Activated CD8-positive, alpha-beta memory T cell treated with anti-CD3 and anti-CD28 coated beads, Interleukin-2, amount 10 ng/mL, durations not matched to agents 7 days and 5 days (primary cell): ENCODE measurements at regions not wholly inside any gene's neighbourhood (a gene's known extent, or its start where the extent isn't known, plus 50 kb on each side); places are given as distances from the start of the nearest gene placed in this dataset.

Source experiments
- ATAC-seq: fragments of 150-1000 bp; cut with Tn5 transposase; one replicate; pipeline ENCODE4 v1.10.0; 2021; ENCODE audit warnings: moderate library complexity
- CTCF ChIA-PET: fragments of 350-600 bp; sonication (Branson Sonifier 250); formaldehyde crosslinking; loops from one replicate; lab custom pipeline; 2021; ENCODE audit warnings: antibody characterized with exemption; lab: Charles Lee
- DNase-seq: peaks from one replicate; pipeline ENCODE4 v3.0.0-alpha.2; 2020
- H3K27ac Mint-ChIP-seq: one replicate; pipeline ENCODE4 v1.8.0; 2021; ENCODE audit warnings: mild to moderate bottlenecking, mixed read lengths
- H3K27me3 Mint-ChIP-seq: one replicate; pipeline ENCODE4 v1.8.0; 2021; ENCODE audit warnings: mixed read lengths
- H3K36me3 Mint-ChIP-seq: one replicate; pipeline ENCODE4 v1.8.0; 2021; ENCODE audit warnings: mild to moderate bottlenecking, mixed read lengths
- H3K4me1 Mint-ChIP-seq: one replicate; pipeline ENCODE4 v1.8.0; 2021; ENCODE audit warnings: mixed read lengths
- H3K4me3 Mint-ChIP-seq: one replicate; pipeline ENCODE4 v1.8.0; 2021; ENCODE audit warnings: mild to moderate bottlenecking, moderate library complexity, mixed read lengths
- H3K9me3 Mint-ChIP-seq: one replicate; pipeline ENCODE4 v1.8.0; 2022; ENCODE audit warnings: low read depth, mixed read lengths

DNA sequence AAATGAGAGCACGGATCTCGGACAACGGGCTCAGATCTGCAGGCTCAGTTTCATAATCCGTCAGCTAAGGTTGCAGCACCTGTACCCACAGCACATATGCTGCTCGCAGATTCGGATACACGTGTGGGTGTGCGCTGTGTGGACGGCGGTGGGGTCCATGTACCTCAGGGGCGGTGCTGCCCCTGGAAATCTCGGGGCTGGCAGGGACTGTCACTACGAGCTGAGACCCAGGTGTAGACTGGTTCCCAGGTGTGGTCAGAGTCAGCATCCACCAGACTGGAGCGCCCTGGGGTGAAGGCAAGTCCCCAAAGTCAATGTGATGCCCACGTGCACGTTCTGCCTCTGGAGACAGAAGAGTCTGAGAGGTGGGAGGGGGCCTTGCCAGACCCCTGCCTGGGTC, 989.3 kb downstream of the BRD1 start:
- DNase-seq = no peak
- no peak overlapping the region for H3K4me3 Mint-ChIP-seq
- peaks cover 13% of the 10 kb centered on the region for H3K9me3 Mint-ChIP-seq
- no peaks in the 10 kb centered on the region for H3K36me3 Mint-ChIP-seq
- CTCF ChIA-PET = no interaction called here
- no peaks in the 10 kb centered on the region for H3K27me3 Mint-ChIP-seq
- ATAC-seq = no peak
- H3K4me1 Mint-ChIP-seq = peaks cover 6% of the 10 kb centered on the region
- no peak overlapping the region for H3K27ac Mint-ChIP-seq

DNA sequence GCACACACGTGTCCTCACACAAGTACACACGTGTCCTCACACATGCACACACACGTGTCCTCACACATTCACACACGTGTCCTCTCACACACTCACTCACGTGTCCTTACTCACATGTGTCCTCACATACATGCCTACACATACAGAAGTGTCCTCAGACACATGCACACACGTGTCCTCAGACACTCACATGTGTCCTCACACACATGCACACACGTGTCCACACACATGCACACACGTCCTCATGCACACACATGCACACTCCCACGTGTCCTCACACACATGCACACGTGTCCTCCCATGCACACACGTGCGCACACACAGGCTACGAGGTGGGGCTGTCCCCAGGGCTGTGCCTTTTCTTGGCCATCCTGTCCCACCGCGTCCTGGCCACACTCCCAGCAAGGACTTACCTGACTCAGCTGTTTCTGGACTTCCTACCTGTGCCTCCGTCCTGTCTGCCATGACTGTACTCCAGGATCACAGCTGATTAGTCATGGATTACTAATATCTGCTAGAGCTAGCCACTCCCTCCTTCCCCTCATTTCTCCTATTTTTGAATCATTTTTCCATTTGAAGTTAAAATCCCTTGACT, 990.2 kb downstream of the BRD1 start:
- CTCF ChIA-PET = no interaction called here
- Mint-ChIP-seq H3K27me3 (no peaks in the 10 kb centered on the region), H3K9me3 (peaks cover 18% of the 10 kb centered on the region), H3K36me3 (no peaks in the 10 kb centered on the region), H3K4me1 (peaks cover 14% of the 10 kb centered on the region), H3K27ac (no peak overlapping the region), H3K4me3 (no peak overlapping the region)
- DNase-seq (no peak), ATAC-seq (no peak)

DNA sequence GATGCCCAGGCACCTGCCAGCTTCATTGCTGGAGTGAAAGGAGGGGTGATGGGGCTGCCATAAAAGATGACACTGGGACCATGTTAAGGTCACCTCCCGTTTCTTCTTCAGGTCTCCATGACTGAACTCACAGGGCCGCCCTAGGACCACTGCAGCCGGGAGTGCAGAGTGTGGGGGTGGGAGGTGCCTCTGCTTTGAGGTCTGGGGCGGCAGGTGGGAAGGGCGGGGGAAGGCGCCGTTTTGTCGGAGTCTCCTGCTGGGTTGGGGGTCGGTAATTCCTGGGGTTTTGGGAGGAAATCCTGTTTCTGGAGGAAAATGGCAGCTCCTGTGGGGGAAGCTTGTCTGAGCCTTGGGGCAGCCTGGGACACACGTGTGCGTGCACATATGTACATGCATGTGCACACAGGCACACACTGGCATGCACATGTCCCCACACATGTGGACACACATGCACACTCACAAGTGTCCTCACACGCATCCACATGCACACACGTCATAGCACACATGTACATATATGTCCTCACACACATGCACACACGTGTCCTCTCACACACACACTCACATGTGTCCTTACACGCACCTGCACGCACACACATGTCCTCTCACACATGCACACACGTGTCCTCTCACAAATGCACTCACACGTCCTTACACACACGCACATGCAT, 990.9 kb downstream of the BRD1 start:
- H3K36me3 Mint-ChIP-seq = no peaks in the 10 kb centered on the region
- CTCF ChIA-PET = no interaction called here

DNA sequence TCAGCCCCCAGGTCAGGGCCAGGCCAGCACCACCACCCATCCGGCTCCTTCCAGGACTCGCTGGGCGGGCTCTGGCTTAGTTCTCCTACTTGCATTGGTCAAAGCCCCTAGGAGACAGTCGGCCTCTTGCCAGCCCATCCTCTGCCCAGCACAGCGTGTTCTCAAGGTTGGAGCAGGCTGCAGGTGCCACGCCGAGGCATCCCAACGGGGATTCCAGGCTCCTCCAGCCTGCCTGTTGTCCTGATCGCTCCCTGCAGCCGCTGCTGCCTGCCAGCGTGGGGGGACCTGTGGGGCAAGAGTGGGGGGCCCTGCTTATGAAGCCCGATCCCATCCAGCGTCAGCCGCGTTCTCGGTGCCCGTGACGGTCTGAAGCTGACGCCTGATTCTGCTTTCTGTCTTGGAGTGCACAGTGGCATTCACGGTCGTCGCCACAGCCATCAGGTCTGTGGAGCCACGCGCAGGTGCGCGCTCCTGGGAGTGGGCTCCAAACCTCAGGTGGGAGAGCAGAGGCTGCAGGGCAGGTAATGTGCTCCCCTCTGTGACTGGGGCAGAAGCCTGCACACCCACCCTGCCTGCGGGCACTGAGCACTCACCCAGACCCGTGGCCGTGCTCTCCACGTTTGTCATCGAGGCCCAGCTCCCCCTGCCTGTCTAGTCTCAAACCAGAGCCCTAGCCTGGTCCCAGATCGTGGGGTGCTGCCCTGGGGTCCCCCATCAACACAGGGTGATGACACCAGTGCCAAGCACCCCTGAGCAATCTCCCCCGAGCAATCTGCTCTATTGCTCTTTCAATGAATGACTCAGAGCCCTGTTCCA, 991.6 kb downstream of the BRD1 start:
- Mint-ChIP-seq H3K4me3 (no peak overlapping the region), H3K4me1 (peaks cover 14% of the 10 kb centered on the region), H3K9me3 (peaks cover 18% of the 10 kb centered on the region), H3K27ac (no peak overlapping the region), H3K36me3 (no peaks in the 10 kb centered on the region), H3K27me3 (no peaks in the 10 kb centered on the region)
- CTCF ChIA-PET = no interaction called here
- DNase-seq (no peak), ATAC-seq (no peak)

More for the DNA sequence above, 990.9 kb downstream of the BRD1 start:
- ATAC-seq = no peak
- Mint-ChIP-seq H3K27me3 (no peaks in the 10 kb centered on the region), H3K4me1 (peaks cover 14% of the 10 kb centered on the region), H3K9me3 (peaks cover 18% of the 10 kb centered on the region), H3K27ac (no peak overlapping the region), H3K4me3 (no peak overlapping the region)
- no peak for DNase-seq

DNA sequence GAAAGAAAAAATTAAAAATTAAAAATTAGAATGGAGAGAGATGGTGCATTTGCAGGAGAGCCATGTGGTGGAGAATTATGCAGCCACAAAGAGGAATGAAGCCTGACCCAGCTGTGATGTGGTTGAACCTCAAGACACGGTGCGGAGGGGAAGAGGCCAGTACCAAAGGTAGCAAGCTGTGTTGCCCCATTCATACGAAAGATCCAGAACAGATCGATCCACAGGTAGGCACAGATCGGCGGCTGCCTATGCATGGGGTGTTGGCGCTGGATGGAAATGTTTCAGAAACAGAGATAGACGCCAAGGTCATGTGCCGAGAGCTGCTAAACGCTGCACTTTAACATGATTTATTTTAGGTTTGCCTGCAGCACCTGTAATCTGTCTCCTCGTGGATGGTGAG, 992.3 kb downstream of the BRD1 start:
- CTCF ChIA-PET = no interaction called here

DNA sequence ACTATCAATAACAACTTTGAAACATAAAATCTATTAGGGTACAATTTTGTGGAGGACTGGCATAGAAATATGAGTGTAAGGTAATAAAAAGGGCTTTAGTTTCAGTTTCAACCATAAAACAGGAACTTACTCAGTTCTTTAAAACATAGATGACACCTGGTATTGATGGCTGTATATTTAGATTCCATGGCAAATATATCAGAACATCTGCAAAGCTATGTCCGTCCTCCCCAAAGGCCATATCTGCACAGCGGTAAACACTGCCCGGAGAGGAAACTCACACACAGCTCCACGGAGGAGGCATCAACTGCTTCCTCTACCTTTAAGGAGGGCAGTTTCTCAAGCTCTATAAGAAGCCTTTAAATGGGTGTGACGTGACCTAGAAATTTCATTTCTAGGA, 993.3 kb downstream of the BRD1 start:
- ATAC-seq = no peak
- CTCF ChIA-PET = no interaction called here
- H3K36me3 Mint-ChIP-seq = no peaks in the 10 kb centered on the region

More for the DNA sequence above, 992.3 kb downstream of the BRD1 start:
- H3K4me1 Mint-ChIP-seq = peaks cover 14% of the 10 kb centered on the region
- H3K9me3 Mint-ChIP-seq = peaks cover 18% of the 10 kb centered on the region
- H3K27me3 Mint-ChIP-seq = peaks cover 2% of the 10 kb centered on the region
- H3K27ac Mint-ChIP-seq = no peak overlapping the region
- H3K4me3 Mint-ChIP-seq = no peak overlapping the region
- ATAC-seq (no peak), DNase-seq (no peak)
- no peaks in the 10 kb centered on the region for H3K36me3 Mint-ChIP-seq

DNA sequence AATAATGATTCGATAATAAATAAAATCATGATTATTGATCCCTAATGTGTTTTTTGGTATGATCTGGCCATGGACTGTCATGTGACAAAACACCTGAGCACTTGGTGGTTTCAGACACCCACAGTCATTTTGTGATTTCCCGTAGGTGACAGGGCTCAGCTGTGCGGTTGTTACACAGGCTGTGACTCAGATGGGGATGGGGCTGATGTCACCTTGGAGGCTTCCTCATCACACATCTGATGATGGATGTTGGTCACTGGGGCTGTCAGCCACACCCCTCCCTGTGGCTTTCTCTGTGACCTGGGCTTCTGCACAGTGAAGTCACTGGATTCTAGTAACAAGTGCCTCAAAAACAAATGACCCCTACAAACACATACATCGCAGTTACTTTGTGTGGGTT, 995.1 kb downstream of the BRD1 start:
- H3K4me1 Mint-ChIP-seq = peaks cover 14% of the 10 kb centered on the region
- DNase-seq (peak; percentile 76), ATAC-seq (peak; percentile 72)
- CTCF ChIA-PET = no interaction called here
- peaks cover 2% of the 10 kb centered on the region for H3K27me3 Mint-ChIP-seq
- no peaks in the 10 kb centered on the region for H3K36me3 Mint-ChIP-seq
- no peak overlapping the region for H3K27ac Mint-ChIP-seq
- peaks cover 16% of the 10 kb centered on the region for H3K9me3 Mint-ChIP-seq
- H3K4me3 Mint-ChIP-seq = no peak overlapping the region

More for the DNA sequence above, 993.3 kb downstream of the BRD1 start:
- H3K27me3 Mint-ChIP-seq = peaks cover 2% of the 10 kb centered on the region
- DNase-seq = no peak
- H3K4me1 Mint-ChIP-seq = peaks cover 14% of the 10 kb centered on the region
- H3K4me3 Mint-ChIP-seq = no peak overlapping the region
- H3K27ac Mint-ChIP-seq = no peak overlapping the region
- H3K9me3 Mint-ChIP-seq = peaks cover 18% of the 10 kb centered on the region

DNA sequence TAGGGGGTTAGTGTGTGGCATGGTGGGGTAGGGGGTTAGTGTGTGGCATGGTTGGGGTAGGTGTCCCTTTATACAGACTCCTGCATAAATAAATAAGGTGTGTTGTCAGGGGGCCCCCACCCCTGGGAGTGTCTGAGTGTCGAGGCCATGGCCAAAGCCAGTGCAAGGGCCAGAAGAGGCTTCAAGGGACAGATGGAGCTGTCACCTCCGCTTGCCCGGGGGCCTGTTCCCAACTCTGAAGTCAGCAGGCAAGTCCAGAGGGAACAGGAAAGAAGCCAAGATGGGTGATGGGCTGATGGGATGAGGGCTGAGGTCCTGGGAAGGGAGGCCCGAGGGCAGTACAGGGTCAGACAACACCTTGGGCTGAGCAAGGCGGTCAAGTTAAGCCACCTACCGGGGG, 997.8 kb downstream of the BRD1 start:
- no peak for DNase-seq
- CTCF ChIA-PET = no interaction called here
- ATAC-seq = no peak
- Mint-ChIP-seq H3K27ac (no peak overlapping the region), H3K4me1 (peaks cover 14% of the 10 kb centered on the region), H3K27me3 (peaks cover 2% of the 10 kb centered on the region), H3K4me3 (no peak overlapping the region), H3K9me3 (peaks cover 9% of the 10 kb centered on the region), H3K36me3 (no peaks in the 10 kb centered on the region)

DNA sequence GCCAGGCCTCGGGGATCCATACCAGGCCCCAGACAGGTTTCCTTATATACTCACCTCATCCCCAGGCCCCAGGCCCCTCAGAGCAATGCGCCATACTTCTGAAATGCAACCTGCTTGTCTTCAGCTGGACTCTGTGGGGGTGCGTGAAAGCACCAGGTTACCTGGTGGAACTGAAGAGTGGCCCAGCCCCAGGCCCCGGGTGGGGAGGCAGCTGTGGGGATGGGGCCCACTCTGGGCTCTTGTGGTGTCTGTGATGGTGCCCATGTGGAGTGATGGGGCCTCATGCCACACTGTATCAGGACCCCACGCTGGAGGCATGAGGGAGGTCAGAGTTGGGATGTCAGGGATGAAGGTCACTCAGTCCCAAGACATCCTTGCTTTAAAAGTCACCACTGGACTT, 999.0 kb downstream of the BRD1 start:
- no peak overlapping the region for H3K27ac Mint-ChIP-seq
- no peak overlapping the region for H3K4me3 Mint-ChIP-seq
- peaks cover 2% of the 10 kb centered on the region for H3K27me3 Mint-ChIP-seq
- ATAC-seq = no peak
- no peaks in the 10 kb centered on the region for H3K36me3 Mint-ChIP-seq
- CTCF ChIA-PET = no interaction called here
- H3K4me1 Mint-ChIP-seq = peaks cover 11% of the 10 kb centered on the region
- H3K9me3 Mint-ChIP-seq = peaks cover 8% of the 10 kb centered on the region
- no peak for DNase-seq

DNA sequence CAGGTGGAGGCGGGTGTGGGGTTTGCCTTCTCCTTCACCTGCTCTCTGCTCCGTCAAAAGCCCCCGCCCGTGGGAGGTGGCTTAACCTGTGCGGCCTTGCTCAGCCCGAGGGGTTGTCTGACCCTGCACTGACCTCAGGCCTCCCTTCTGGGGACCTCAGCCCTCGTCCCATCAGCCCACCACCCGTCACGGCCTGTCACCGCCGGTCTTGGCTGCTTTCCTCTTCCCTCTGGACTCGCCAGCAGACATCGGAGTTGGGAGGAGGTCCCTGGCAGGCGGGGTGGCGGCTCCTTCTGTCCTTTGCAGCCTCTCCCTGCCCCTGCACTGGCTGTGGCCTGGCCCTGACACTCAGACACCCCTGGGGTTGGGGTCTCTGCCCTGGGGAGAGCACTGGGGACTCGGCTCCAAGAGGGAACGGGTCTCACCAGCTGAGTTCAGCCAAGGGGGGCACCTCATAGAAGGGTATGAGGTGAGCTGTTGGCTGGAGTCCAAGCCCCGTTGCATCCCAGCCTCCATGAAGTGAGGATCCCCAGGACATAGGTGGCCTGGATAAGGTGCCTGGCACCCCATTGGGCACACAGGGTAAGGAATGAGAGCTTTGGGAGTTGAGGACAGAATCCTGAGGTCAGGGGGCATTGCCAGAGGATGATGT, 999.6 kb downstream of the BRD1 start:
- no peak for ATAC-seq
- DNase-seq = no peak
- CTCF ChIA-PET = no interaction called here
- peaks cover 2% of the 10 kb centered on the region for H3K27me3 Mint-ChIP-seq
- H3K36me3 Mint-ChIP-seq = no peaks in the 10 kb centered on the region
- peaks cover 2% of the 10 kb centered on the region for H3K9me3 Mint-ChIP-seq
- peaks cover 5% of the 10 kb centered on the region for H3K4me1 Mint-ChIP-seq
- H3K27ac Mint-ChIP-seq = no peak overlapping the region
- no peak overlapping the region for H3K4me3 Mint-ChIP-seq

DNA sequence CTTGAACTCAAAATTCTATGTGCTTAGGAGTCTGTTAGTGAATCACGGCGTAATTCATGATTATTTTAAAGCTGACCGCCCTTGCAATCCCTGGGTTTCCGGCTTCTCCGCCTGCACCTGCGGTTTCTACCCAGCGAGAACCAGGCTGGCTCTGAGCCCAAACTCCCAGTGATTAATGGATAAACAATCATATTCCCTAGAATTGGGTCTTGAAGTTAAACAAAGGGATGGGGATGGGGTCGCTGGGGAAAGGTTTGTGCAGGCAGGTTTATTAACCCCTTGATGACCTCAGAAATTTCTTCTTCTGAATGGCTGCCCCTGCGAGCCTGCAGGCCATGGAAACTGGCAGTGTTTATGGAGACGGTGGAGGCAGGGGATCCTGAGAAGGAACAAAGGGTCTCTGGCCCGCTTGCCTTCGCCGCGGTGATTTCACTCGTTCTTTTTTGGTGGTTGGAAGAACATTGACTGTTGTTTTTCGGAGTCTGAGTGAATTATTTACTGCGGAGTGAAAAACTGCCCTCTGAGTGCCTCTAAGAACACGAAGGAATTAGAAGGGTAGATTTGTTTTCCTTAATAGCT, 1000.3 kb downstream of the BRD1 start:
- ATAC-seq (no peak), DNase-seq (no peak)
- Mint-ChIP-seq H3K27me3 (peaks cover 2% of the 10 kb centered on the region), H3K4me1 (no peaks in the 10 kb centered on the region), H3K27ac (no peak overlapping the region), H3K9me3 (no peaks in the 10 kb centered on the region), H3K4me3 (no peak overlapping the region), H3K36me3 (no peaks in the 10 kb centered on the region)
- CTCF ChIA-PET = no interaction called here

DNA sequence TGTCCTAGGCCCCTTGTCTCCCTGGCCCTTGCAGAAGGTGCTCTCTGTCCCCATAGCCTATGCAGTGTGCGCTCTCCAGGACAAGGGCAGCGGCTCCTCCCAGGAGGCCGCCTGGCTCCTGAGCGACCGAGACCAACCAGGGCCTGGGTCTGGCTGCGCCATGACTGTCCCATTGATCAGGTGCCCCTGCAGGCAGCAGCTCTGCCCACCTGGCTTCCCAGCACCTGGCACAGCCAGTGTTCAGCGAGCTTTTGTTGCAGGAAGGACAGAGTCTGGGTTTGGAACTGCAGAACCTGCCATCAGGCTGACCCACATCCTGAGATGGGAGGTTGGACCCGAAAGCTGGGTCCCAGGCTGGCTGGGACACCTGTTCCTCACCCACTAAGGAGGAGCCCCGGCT, 1001.1 kb downstream of the BRD1 start:
- H3K27ac Mint-ChIP-seq = no peak overlapping the region
- no peaks in the 10 kb centered on the region for H3K9me3 Mint-ChIP-seq
- H3K36me3 Mint-ChIP-seq = no peaks in the 10 kb centered on the region
- H3K4me1 Mint-ChIP-seq = no peaks in the 10 kb centered on the region
- DNase-seq (no peak), ATAC-seq (no peak)
- CTCF ChIA-PET = no interaction called here
- peaks cover 2% of the 10 kb centered on the region for H3K27me3 Mint-ChIP-seq
- H3K4me3 Mint-ChIP-seq = no peak overlapping the region

DNA sequence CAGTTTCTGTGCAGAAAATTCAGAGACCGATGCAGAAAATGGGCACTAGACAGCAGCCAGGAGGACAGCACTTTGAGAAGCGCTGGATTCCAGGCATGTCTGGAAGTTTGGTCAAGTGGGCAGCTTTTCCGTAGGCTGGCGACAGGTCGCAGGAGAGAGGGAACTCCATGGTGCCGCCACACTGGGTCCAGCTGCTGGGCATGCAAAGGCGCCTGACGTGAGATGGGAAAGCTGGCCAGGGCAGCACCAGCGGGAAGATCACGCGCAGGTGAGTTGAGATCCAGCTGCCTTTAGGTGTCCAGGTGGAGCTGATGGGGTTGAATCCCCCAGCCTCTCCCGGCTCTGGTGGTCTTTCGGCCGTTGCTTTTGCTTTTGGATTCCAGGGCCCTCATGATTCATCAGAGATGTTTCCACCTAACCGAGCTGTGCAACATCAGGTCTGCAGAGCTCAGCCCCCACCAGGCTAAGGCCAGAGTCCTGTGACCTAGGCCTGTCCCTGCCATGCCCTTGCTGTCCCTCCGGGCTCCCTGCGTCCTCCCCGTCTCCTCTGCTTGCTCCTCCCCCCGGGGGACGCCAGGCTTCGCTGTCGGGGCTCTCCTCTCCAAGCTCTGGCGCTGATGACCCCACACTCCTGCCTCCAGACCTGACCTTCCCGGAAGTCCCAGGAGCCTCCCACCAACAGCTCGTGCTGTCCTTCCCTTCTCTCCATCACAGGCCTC, 1001.7 kb downstream of the BRD1 start:
- DNase-seq = no peak
- CTCF ChIA-PET = no interaction called here
- Mint-ChIP-seq H3K36me3 (no peaks in the 10 kb centered on the region), H3K4me1 (no peaks in the 10 kb centered on the region), H3K9me3 (no peaks in the 10 kb centered on the region), H3K27ac (no peak overlapping the region), H3K4me3 (no peak overlapping the region), H3K27me3 (peaks cover 2% of the 10 kb centered on the region)
- no peak for ATAC-seq
